ENCODE measurements at regions not wholly inside any gene's neighbourhood (a gene's known extent, or its start where the extent isn't known, plus 50 kb on each side); places are given as distances from the start of the nearest gene placed in this dataset.

- TF ChIP-seq CTCF (IDR thresholded peaks at IDR 0.05): no peak
- TF ChIP-seq POLR2AphosphoS5 (IDR thresholded peaks at IDR 0.05; ENCODE audit: low read depth, low read length): no peak
- no peak for TF ChIP-seq TCF7L2 (IDR thresholded peaks at IDR 0.05; ENCODE audit: low read depth, low read length)
Observed at GRCh38 chr12:94740601-94741362, 90.4 kb upstream of the TMCC3 start.

Data from Panc1 (cell line).